ENCODE measurements at regions not wholly inside any gene's neighbourhood (a gene's known extent, or its start where the extent isn't known, plus 50 kb on each side); places are given as distances from the start of the nearest gene placed in this dataset.

DNA sequence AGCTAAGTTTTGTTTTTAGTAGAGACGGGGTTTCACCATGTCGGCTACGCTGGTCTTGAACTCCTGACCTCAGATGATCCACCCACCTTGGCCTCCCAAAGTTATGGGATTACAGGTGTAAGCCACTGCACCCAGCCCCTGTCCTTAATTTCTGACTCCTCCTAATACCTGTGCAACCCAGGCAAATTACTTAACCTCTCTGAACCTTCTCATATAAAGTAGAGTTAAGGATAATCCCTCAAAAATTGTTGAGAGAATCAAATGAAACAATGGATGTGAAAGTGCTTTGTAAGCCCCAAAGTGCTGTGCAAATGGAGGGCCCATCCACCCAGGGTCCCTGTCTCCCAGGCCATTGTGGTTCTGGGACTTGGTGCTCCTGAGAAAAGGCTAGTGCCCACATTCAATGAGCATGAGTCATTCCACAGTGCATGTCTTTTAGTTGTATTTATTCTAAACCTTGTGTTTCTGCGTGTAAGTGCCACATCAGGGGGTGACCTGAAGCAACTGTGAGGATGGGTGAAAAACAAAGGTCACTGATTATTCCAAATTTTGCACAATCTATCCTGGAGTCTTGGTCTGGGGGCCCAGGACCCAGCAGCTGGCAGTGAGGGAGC, 61.4 kb upstream of the PTPRJ start:
- Histone ChIP-seq H4K8ac (ENCODE audit: extremely low read depth, insufficient read depth, low read length) (no peak overlapping the region), H3K27ac (ENCODE audit: low read depth, low read length) (no peak overlapping the region), H2AFZ (ENCODE audit: low read length) (no peak overlapping the region), H3K23me2 (ENCODE audit: low read depth, low read length) (no peaks in the 10 kb centered on the region), H3K4me1 (replicated peaks in 1 of 4; ENCODE audit: control insufficient read depth in 3 of 4, insufficient read depth in 4 of 4, low read length in 3 of 4) (peaks cover 0 to 4% (median 2%) of the 10 kb centered on the region in 4 experiments; a peak in 2 of 7 replicates), H2BK15ac (ENCODE audit: low read length) (no peak overlapping the region), H4K5ac (ENCODE audit: insufficient read length, low read depth, low read length) (no peak overlapping the region), H2AK5ac (ENCODE audit: low read depth, low read length) (no peak overlapping the region), H2BK120ac (replicated peaks; ENCODE audit: low read depth, low read length) (no peak overlapping the region), H3K14ac (ENCODE audit: insufficient read length) (no peak overlapping the region), H3K18ac (ENCODE audit: extremely low read depth, low read length) (no peak overlapping the region), H3K9me3 (ENCODE audit: insufficient read depth in 2 of 2, low read depth in 1 of 2, low read length in 1 of 2) (no peaks in the 10 kb centered on the region), H3K4me2 (ENCODE audit: insufficient read depth in 1 of 2, low read depth in 2 of 2, low read length in 2 of 2) (no peak overlapping the region), H2BK5ac (ENCODE audit: low read depth, low read length) (no peak overlapping the region), H4K20me1 (replicated peaks in 1 of 2; ENCODE audit: control insufficient read depth in 1 of 2, insufficient read depth in 2 of 2, low read length in 2 of 2) (no peaks in the 10 kb centered on the region), H2BK12ac (ENCODE audit: low read depth, low read length) (no peak overlapping the region), H3K23ac (ENCODE audit: insufficient read length) (no peak overlapping the region), H4K91ac (replicated peaks; ENCODE audit: insufficient read length, low read length) (no peak overlapping the region), H3K4me3 (ENCODE audit: extremely low read depth in 1 of 4, insufficient read depth in 2 of 4, low read depth in 3 of 4, low read length in 4 of 4) (no peak overlapping the region), H3K4ac (replicated peaks; ENCODE audit: insufficient read length, low read depth, low read length) (no peak overlapping the region), H3K56ac (replicated peaks; ENCODE audit: insufficient read length, low read depth, low read length) (no peak overlapping the region), H3K27me3 (replicated peaks in 1 of 4; ENCODE audit: control insufficient read depth in 3 of 4, extremely low read depth in 1 of 4, insufficient read depth in 3 of 4, low read length in 3 of 4) (no peaks in the 10 kb centered on the region), H3K79me2 (ENCODE audit: control insufficient read depth in 1 of 2, insufficient read depth in 2 of 2, low read length in 2 of 2) (no peaks in the 10 kb centered on the region), H3K79me1 (ENCODE audit: low read depth, low read length) (no peaks in the 10 kb centered on the region), H3K36me3 (ENCODE audit: control insufficient read depth in 2 of 4, insufficient read depth in 4 of 4, low read length in 3 of 4) (no peaks in the 10 kb centered on the region), H2BK20ac (ENCODE audit: low read length) (no peak overlapping the region), H3K9ac (replicated peaks in 1 of 4; ENCODE audit: extremely low read depth in 1 of 4, low read depth in 3 of 4, low read length in 3 of 4) (no peak overlapping the region)
- FAIRE-seq (no peak), DNase-seq (ENCODE audit: low read depth in 1 of 2, low spot score in 2 of 2) (no peak)
- ChIA-PET CTCF (ENCODE audit: partially characterized antibody) (interaction anchor here (1.1 to 3.2 kb wide), 2 partner anchors 11 to 15 kb away, joined by 3 to 12 read pairs; no protein-coding TSS in a partner anchor), POLR2A (ENCODE audit: partially characterized antibody) (interaction anchor here (0.6 kb wide), 1 partner anchor 151 kb away, joined by 4 read pairs; no protein-coding TSS in a partner anchor)
- WGBS, 2 experiments (ENCODE audit: extremely low coverage in 1 of 2, insufficient coverage in 1 of 2, insufficient read length in 1 of 2, insufficient replicate concordance in 2 of 2, low coverage in 1 of 2, low lambda C conversion rate in 2 of 2, missing lambda C conversion rate in 1 of 2): 93% methylated on average over 4 of the region's 4 CpGs; no CpG with 5 or more reads in 1 of the 2 experiments
- TF ChIP-seq SP1 (IDR thresholded peaks at IDR 0.05; ENCODE audit: low read depth, low read length) (no peak), JUND (IDR thresholded peaks at IDR 0.05; ENCODE audit: low read length) (0 out of 2 replicates have a peak, but pooled peaks have one; percentile 56)

Measured in H1 (cell line).